ENCODE measurements at regions not wholly inside any gene's neighbourhood (a gene's known extent, or its start where the extent isn't known, plus 50 kb on each side); places are given as distances from the start of the nearest gene placed in this dataset.

- Mint-ChIP-seq H3K9me3 (ENCODE audit: low read depth, unreplicated experiment) (no peaks in the 10 kb centered on the region), H3K27ac (ENCODE audit: unreplicated experiment) (peak overlapping the region; percentile 5), H3K4me1 (ENCODE audit: low read depth, unreplicated experiment) (peaks cover 19% of the 10 kb centered on the region), H3K36me3 (ENCODE audit: insufficient read depth, unreplicated experiment) (no peaks in the 10 kb centered on the region), H3K4me3 (ENCODE audit: low read depth, unreplicated experiment) (no peak overlapping the region), H3K27me3 (ENCODE audit: unreplicated experiment) (no peaks in the 10 kb centered on the region)
- no peak for TF ChIP-seq CTCF (IDR thresholded peaks at IDR 0.05; ENCODE audit: unreplicated experiment)
- CTCF ChIA-PET = interaction anchor here (0.6 to 0.8 kb wide), 2 partner anchors 14 to 15 kb away, joined by 3 to 7 read pairs; no protein-coding TSS in a partner anchor
- DNase-seq = no peak
- intact Hi-C loops (cut with micrococcal nuclease; ENCODE audit: unreplicated experiment) = loop anchor here (10.0 kb wide), 1 partner anchor 783 kb away; no protein-coding TSS in a partner anchor
- BruUV-seq (replicated peaks) = no TSS peak
Measured at GRCh38 chr12:46938071-46938678, 112.4 kb upstream of the SLC38A4 start.

GRCh38 chr12:46941981-46942380 lies 116.2 kb upstream of the SLC38A4 start:
- DNase-seq = no peak
- Mint-ChIP-seq H3K9me3 (ENCODE audit: low read depth, unreplicated experiment) (no peaks in the 10 kb centered on the region), H3K4me1 (ENCODE audit: low read depth, unreplicated experiment) (peaks cover 19% of the 10 kb centered on the region), H3K4me3 (ENCODE audit: low read depth, unreplicated experiment) (no peak overlapping the region), H3K27ac (ENCODE audit: unreplicated experiment) (no peak overlapping the region), H3K27me3 (ENCODE audit: unreplicated experiment) (no peaks in the 10 kb centered on the region), H3K36me3 (ENCODE audit: insufficient read depth, unreplicated experiment) (no peaks in the 10 kb centered on the region)
- CTCF ChIA-PET = interaction anchor here (0.7 kb wide), 1 partner anchor 81 kb away, joined by 3 read pairs; no protein-coding TSS in a partner anchor
- TF ChIP-seq CTCF (IDR thresholded peaks at IDR 0.05; ENCODE audit: unreplicated experiment) = no peak
- no TSS peak for BruUV-seq (replicated peaks)
- intact Hi-C loops (cut with micrococcal nuclease; ENCODE audit: unreplicated experiment) = loop anchor here (2.0 to 5.0 kb wide), 2 partner anchors 40 to 79 kb away; no protein-coding TSS in a partner anchor

- intact Hi-C loops (cut with micrococcal nuclease; ENCODE audit: unreplicated experiment) = loop anchor here (2.0 to 5.0 kb wide), 2 partner anchors 40 to 78 kb away; no protein-coding TSS in a partner anchor
- BruUV-seq (replicated peaks) = no TSS peak
- no peaks in the 10 kb centered on the region for H3K36me3 Mint-ChIP-seq (ENCODE audit: insufficient read depth, unreplicated experiment)
- no peaks in the 10 kb centered on the region for H3K27me3 Mint-ChIP-seq (ENCODE audit: unreplicated experiment)
- H3K4me1 Mint-ChIP-seq (ENCODE audit: low read depth, unreplicated experiment) = peaks cover 18% of the 10 kb centered on the region
- no peak for DNase-seq
- no peak overlapping the region for H3K27ac Mint-ChIP-seq (ENCODE audit: unreplicated experiment)
- no peak for TF ChIP-seq CTCF (IDR thresholded peaks at IDR 0.05; ENCODE audit: unreplicated experiment)
- CTCF ChIA-PET = interaction anchor here (0.7 to 1.2 kb wide), 3 partner anchors 41 to 844 kb away, joined by 3 to 4 read pairs (median 3); no protein-coding TSS in a partner anchor
- H3K9me3 Mint-ChIP-seq (ENCODE audit: low read depth, unreplicated experiment) = no peaks in the 10 kb centered on the region
- H3K4me3 Mint-ChIP-seq (ENCODE audit: low read depth, unreplicated experiment) = no peak overlapping the region
Measured at GRCh38 chr12:46942579-46942978, 116.8 kb upstream of the SLC38A4 start.

- CTCF ChIA-PET = interaction anchor here (0.6 to 1.5 kb wide), 2 partner anchors 78 to 198 kb away, joined by 4 read pairs; no protein-coding TSS in a partner anchor
- Mint-ChIP-seq H3K9me3 (ENCODE audit: low read depth, unreplicated experiment) (no peaks in the 10 kb centered on the region), H3K27ac (ENCODE audit: unreplicated experiment) (no peak overlapping the region), H3K4me1 (ENCODE audit: low read depth, unreplicated experiment) (peaks cover 9% of the 10 kb centered on the region), H3K27me3 (ENCODE audit: unreplicated experiment) (no peaks in the 10 kb centered on the region), H3K36me3 (ENCODE audit: insufficient read depth, unreplicated experiment) (no peaks in the 10 kb centered on the region), H3K4me3 (ENCODE audit: low read depth, unreplicated experiment) (no peak overlapping the region)
- no peak for DNase-seq
- BruUV-seq (replicated peaks) = no TSS peak
- TF ChIP-seq CTCF (IDR thresholded peaks at IDR 0.05; ENCODE audit: unreplicated experiment) = no peak
- intact Hi-C loops (cut with micrococcal nuclease; ENCODE audit: unreplicated experiment) = loop anchor here (5.0 kb wide), 1 partner anchor 38 kb away; no protein-coding TSS in a partner anchor
Measured at GRCh38 chr12:46944088-46944487, 118.3 kb upstream of the SLC38A4 start.
